HepG2 (cell line): ENCODE measurements at regions not wholly inside any gene's neighbourhood (a gene's known extent, or its start where the extent isn't known, plus 50 kb on each side); places are given as distances from the start of the nearest gene placed in this dataset.

Experiments
- ATAC-seq: fragments of 200-7000 bp; cut with Tn5 transposase; 3 replicates; pipeline ENCODE4 v1.9.1; 2020; ENCODE audit warnings: mild to moderate bottlenecking, moderate library complexity
- BruUV-seq: library from RNA; stranded (reverse); fragments of 400-500 nt; replicated peaks from 2 replicates; lab custom pipeline; 2021; lab: Mats Ljungman, UMichigan
- CTCF ChIA-PET: fragments of 300-600 bp; formaldehyde crosslinking; extraction: SDS; loops from one replicate; lab custom pipeline; 2021; ENCODE audit warnings: low total read pairs, inconsistent platforms, low intra/inter-chr PET ratio; lab: Yijun Ruan, JAX
- POLR2A ChIA-PET: fragments of 350-600 bp; sonication (Branson Sonifier 250); formaldehyde crosslinking; loops from one replicate; lab custom pipeline; 2020; ENCODE audit warnings: antibody characterized with exemption, inconsistent platforms; lab: Yijun Ruan, JAX
- DNase-seq: peaks from one replicate; pipeline ENCODE4 v3.0.0-alpha.2; 2015; ENCODE audit warnings: low spot score
- FAIRE-seq: peaks from 3 replicates; lab custom pipeline; 2011; peaks lifted over from hg19 to GRCh38; lab: Jason Lieb, UNC
- H2AFZ ChIP-seq: one replicate; pipeline ENCODE4 v1.6.1; 2011; ENCODE audit warnings: low read length, inconsistent platforms
- H3K27ac ChIP-seq: fragments of 300-600 bp; 3 replicates; pipeline ENCODE4 v1.8.0; 2011; ENCODE audit warnings: mixed run types, mild to moderate bottlenecking, mixed read lengths, low read length, inconsistent platforms; ENCODE audit not compliant: insufficient read depth; ENCODE audit errors: extremely low read length
- H3K27me3 ChIP-seq, 2 experiments: fragments of 200-600 bp in 1 of 2; 2 replicates in 1 of 2; 3 replicates in 1 of 2; pipeline versions ENCODE4 v1.6.0 to v1.8.0; 2011; ENCODE audit warnings: low read length in 2 of 2, mild to moderate bottlenecking in 2 of 2, moderate library complexity in 2 of 2, inconsistent platforms in 1 of 2; ENCODE audit not compliant: insufficient read depth in 2 of 2, control insufficient read depth in 1 of 2
- H3K36me3 ChIP-seq, 2 experiments: fragments of 200-600 bp in 1 of 2; replicated peaks in 1 of 2; 2 replicates in 1 of 2; 3 replicates in 1 of 2; pipeline versions ENCODE4 v1.5.1 to v1.8.0; 2011; ENCODE audit warnings: low read length in 2 of 2, inconsistent platforms in 1 of 2; ENCODE audit not compliant: insufficient read depth in 2 of 2, control insufficient read depth in 1 of 2
- H3K4me1 ChIP-seq: 2 replicates; pipeline ENCODE4 v1.5.1; 2012; ENCODE audit warnings: low read length, inconsistent platforms; ENCODE audit not compliant: insufficient read depth
- H3K4me2 ChIP-seq: 2 replicates; pipeline ENCODE4 v1.6.0; 2011; ENCODE audit warnings: low read depth, low read length, inconsistent platforms
- H3K4me3 ChIP-seq, 3 experiments: fragments of 200-600 bp in 1 of 3; sonication (generic), shearing (Covaris generic) in 1 of 3; replicated peaks in 1 of 3; 2 replicates each; pipeline ENCODE4 v1.5.1; 2011 to 2016; ENCODE audit warnings: low read length in 3 of 3, inconsistent platforms in 2 of 3, low read depth in 2 of 3, mild to moderate bottlenecking in 2 of 3, control low read depth in 1 of 3, mixed read lengths in 1 of 3; ENCODE audit not compliant: insufficient read depth in 1 of 3
- H3K79me2 ChIP-seq: one replicate; pipeline ENCODE4 v1.6.1; 2011; ENCODE audit warnings: low read length, inconsistent platforms; ENCODE audit not compliant: insufficient read depth
- H3K9ac ChIP-seq: 2 replicates; pipeline ENCODE4 v1.6.0; 2011; ENCODE audit warnings: mild to moderate bottlenecking, low read depth, low read length, inconsistent platforms; ENCODE audit not compliant: insufficient read depth
- H3K9me3 ChIP-seq: 2 replicates; pipeline ENCODE4 v1.5.1; 2012; ENCODE audit warnings: mild to moderate bottlenecking, low read length
- H4K20me1 ChIP-seq: 2 replicates; pipeline ENCODE4 v1.6.0; 2011; ENCODE audit warnings: inconsistent platforms, mild to moderate bottlenecking, low read length, moderate library complexity; ENCODE audit not compliant: insufficient read depth
- CCAR2 ChIP-seq: fragments of 200-400 bp; formaldehyde crosslinking; optimal IDR thresholded peaks from 2 replicates; pipeline ENCODE3; 2018; ENCODE audit warnings: low read depth, mild to moderate bottlenecking, low read length, moderate library complexity
- HDAC6 ChIP-seq: fragments of 200-600 bp; sonication (generic); IDR thresholded peaks from 2 replicates; pipeline ENCODE4 v1.7.0; 2017; ENCODE audit warnings: mild to moderate bottlenecking, antibody characterized with exemption, low read length, low read depth
- JUNB ChIP-seq: sonication (generic); formaldehyde crosslinking; IDR thresholded peaks from 2 replicates; pipeline ENCODE4 v1.8.0; 2022; ENCODE audit warnings: missing genetic modification reagents, mild to moderate bottlenecking, borderline replicate concordance
- MEIS2 ChIP-seq: sonication (generic); formaldehyde crosslinking; IDR thresholded peaks from 2 replicates; pipeline ENCODE4 v1.9.0; 2021; ENCODE audit warnings: mild to moderate bottlenecking, missing genetic modification reagents
- MLLT10 ChIP-seq: sonication (generic); formaldehyde crosslinking; IDR thresholded peaks from 2 replicates; pipeline ENCODE4 v1.4.0; 2020; ENCODE audit warnings: missing genetic modification reagents
- ZNF253 ChIP-seq: sonication (generic); formaldehyde crosslinking; IDR thresholded peaks from 2 replicates; pipeline ENCODE4 v1.8.0; 2022; ENCODE audit warnings: mild to moderate bottlenecking, missing genetic modification reagents, borderline replicate concordance
- WGBS: methylation state at CpG from one replicate; pipeline ENCODE4 v1.1.6; 2017; ENCODE audit warnings: low lambda C conversion rate; 5-methylcytosine and 5-hydroxymethylcytosine counted together
- in situ Hi-C: cut with HindIII; loops from 2 replicates; pipeline ENCODE4 v1.10.0; 2017; ENCODE audit warnings: low pct_unique_long_range_greater_than_20kb; ENCODE audit not compliant: extremely low pct_ligation_motif_present
- intact Hi-C: fragments of 100-400 bp; cut with micrococcal nuclease; formaldehyde crosslinking; loops from one replicate; pipeline ENCODE4 v1.10.0; 2022; ENCODE audit not compliant: unreplicated experiment
- TF ChIP-seq, protein P1 (sequence below): sonication (generic); formaldehyde crosslinking; IDR thresholded peaks from 2 replicates; pipeline ENCODE4 v1.4.0; 2020; ENCODE audit warnings: missing genetic modification reagents, borderline replicate concordance

DNA sequence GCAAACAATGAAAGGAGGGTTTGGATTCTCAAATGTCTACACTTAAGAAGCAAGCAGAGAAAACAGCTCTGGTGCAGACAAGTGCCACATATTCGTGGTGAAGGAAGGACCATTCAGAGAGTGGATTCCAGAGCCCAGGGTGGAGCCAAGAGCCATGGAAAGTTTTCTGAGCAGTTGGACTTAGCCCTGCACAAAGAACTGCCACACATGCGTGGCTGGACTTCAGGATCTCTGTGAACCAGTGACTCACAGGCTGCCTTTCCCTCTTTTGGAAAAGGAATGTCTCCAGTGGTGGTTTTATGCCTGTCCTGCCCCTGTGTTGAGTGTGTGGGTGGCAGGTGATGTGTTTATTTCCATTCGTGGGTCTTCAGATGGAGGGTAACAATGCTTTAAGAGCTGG lies 489.5 kb downstream of the CDH26 start:
- POLR2A ChIA-PET, result no interaction called here
- Histone ChIP-seq H3K4me3 (no peak overlapping the region), H3K27ac (no peak overlapping the region), H3K36me3 (no peaks in the 10 kb centered on the region), H3K27me3 (peaks cover 0 to 11% of the 10 kb centered on the region in 2 experiments; a peak in 1 of 5 replicates), H2AFZ (no peak overlapping the region), H3K4me2 (no peak overlapping the region), H3K9me3 (peaks cover 42% of the 10 kb centered on the region), H3K79me2 (no peaks in the 10 kb centered on the region), H3K4me1 (no peaks in the 10 kb centered on the region), H3K9ac (no peak overlapping the region), H4K20me1 (no peaks in the 10 kb centered on the region)
- in situ Hi-C loops, result no loop called here
- CTCF ChIA-PET, result no interaction called here
- DNase-seq (no peak), ATAC-seq (0 out of 3 replicates have a peak, but pooled peaks have one; percentile 29), FAIRE-seq (no peak)
- no TSS peak for BruUV-seq
- no peak for TF ChIP-seq MLLT10 (CRISPR knock-in tag)
- no peak for TF ChIP-seq HDAC6
- TF ChIP-seq JUNB (CRISPR knock-in tag), result no peak
- TF ChIP-seq CCAR2, result no peak
- TF ChIP-seq, protein P1, sequence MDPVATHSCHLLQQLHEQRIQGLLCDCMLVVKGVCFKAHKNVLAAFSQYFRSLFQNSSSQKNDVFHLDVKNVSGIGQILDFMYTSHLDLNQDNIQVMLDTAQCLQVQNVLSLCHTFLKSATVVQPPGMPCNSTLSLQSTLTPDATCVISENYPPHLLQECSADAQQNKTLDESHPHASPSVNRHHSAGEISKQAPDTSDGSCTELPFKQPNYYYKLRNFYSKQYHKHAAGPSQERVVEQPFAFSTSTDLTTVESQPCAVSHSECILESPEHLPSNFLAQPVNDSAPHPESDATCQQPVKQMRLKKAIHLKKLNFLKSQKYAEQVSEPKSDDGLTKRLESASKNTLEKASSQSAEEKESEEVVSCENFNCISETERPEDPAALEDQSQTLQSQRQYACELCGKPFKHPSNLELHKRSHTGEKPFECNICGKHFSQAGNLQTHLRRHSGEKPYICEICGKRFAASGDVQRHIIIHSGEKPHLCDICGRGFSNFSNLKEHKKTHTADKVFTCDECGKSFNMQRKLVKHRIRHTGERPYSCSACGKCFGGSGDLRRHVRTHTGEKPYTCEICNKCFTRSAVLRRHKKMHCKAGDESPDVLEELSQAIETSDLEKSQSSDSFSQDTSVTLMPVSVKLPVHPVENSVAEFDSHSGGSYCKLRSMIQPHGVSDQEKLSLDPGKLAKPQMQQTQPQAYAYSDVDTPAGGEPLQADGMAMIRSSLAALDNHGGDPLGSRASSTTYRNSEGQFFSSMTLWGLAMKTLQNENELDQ (CRISPR knock-in tag), result no peak
- TF ChIP-seq ZNF253, result no peak
- no peak for TF ChIP-seq MEIS2 (CRISPR knock-in tag)
- intact Hi-C loops, result no loop called here
- 10% methylated on average over 3 of the region's 3 CpGs for WGBS
